ENCODE measurements at regions not wholly inside any gene's neighbourhood (a gene's known extent, or its start where the extent isn't known, plus 50 kb on each side); places are given as distances from the start of the nearest gene placed in this dataset.

DNA sequence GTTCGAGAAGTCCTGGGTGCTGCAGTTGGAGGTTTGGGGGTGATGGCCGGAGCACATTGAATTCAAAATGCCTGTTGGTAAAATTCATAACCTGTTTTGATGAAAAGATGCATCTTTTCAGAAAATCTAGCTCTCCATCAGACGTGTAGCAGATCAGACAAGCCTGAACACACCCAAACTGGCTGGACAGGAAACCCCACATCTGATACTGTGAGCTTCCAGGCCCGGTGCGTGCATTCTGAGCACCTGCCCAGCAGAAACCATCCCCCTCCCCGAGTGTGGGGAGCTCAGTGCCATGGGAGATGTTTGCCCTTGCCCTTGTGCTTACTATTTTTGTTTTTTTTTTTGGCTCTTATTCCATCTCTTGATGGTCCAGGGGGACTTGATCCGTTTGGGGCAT, 417.1 kb downstream of the TCERG1L start:
- TF ChIP-seq RAD21 (IDR thresholded peaks at IDR 0.05; ENCODE audit: low read length): no peak
- TF ChIP-seq, protein P1, sequence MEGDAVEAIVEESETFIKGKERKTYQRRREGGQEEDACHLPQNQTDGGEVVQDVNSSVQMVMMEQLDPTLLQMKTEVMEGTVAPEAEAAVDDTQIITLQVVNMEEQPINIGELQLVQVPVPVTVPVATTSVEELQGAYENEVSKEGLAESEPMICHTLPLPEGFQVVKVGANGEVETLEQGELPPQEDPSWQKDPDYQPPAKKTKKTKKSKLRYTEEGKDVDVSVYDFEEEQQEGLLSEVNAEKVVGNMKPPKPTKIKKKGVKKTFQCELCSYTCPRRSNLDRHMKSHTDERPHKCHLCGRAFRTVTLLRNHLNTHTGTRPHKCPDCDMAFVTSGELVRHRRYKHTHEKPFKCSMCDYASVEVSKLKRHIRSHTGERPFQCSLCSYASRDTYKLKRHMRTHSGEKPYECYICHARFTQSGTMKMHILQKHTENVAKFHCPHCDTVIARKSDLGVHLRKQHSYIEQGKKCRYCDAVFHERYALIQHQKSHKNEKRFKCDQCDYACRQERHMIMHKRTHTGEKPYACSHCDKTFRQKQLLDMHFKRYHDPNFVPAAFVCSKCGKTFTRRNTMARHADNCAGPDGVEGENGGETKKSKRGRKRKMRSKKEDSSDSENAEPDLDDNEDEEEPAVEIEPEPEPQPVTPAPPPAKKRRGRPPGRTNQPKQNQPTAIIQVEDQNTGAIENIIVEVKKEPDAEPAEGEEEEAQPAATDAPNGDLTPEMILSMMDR (conservative IDR thresholded peaks at IDR 0.05; ENCODE audit: low read depth, low read length): no peak
- no peak for TF ChIP-seq CEBPB (IDR thresholded peaks at IDR 0.05; ENCODE audit: low read depth, low read length)
- no peak for TF ChIP-seq MAFK (IDR thresholded peaks at IDR 0.05; ENCODE audit: low read depth, low read length)
- TF ChIP-seq POLR2A (IDR thresholded peaks at IDR 0.05; ENCODE audit: low read depth, low read length): no peak
- TF ChIP-seq MXI1 (IDR thresholded peaks at IDR 0.05; ENCODE audit: borderline replicate concordance, low read depth, low read length): no peak
- no peak for TF ChIP-seq MAZ (IDR thresholded peaks at IDR 0.05; ENCODE audit: borderline replicate concordance, low read depth, low read length)
- TF ChIP-seq, protein P2, sequence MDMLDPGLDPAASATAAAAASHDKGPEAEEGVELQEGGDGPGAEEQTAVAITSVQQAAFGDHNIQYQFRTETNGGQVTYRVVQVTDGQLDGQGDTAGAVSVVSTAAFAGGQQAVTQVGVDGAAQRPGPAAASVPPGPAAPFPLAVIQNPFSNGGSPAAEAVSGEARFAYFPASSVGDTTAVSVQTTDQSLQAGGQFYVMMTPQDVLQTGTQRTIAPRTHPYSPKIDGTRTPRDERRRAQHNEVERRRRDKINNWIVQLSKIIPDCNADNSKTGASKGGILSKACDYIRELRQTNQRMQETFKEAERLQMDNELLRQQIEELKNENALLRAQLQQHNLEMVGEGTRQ (IDR thresholded peaks at IDR 0.05; ENCODE audit: low read depth, low read length): no peak
- no peak for TF ChIP-seq RCOR1 (IDR thresholded peaks at IDR 0.05; ENCODE audit: insufficient replicate concordance, low read length)
- TF ChIP-seq SMC3 (IDR thresholded peaks at IDR 0.05; ENCODE audit: low read depth, low read length): no peak
- TF ChIP-seq FOS (IDR thresholded peaks at IDR 0.05; ENCODE audit: low read depth, low read length): no peak
- TF ChIP-seq CHD1 (IDR thresholded peaks at IDR 0.05; ENCODE audit: low read depth, low read length): no peak
- TF ChIP-seq BHLHE40 (IDR thresholded peaks at IDR 0.05; ENCODE audit: low read depth, low read length): no peak
- TF ChIP-seq, protein P3, sequence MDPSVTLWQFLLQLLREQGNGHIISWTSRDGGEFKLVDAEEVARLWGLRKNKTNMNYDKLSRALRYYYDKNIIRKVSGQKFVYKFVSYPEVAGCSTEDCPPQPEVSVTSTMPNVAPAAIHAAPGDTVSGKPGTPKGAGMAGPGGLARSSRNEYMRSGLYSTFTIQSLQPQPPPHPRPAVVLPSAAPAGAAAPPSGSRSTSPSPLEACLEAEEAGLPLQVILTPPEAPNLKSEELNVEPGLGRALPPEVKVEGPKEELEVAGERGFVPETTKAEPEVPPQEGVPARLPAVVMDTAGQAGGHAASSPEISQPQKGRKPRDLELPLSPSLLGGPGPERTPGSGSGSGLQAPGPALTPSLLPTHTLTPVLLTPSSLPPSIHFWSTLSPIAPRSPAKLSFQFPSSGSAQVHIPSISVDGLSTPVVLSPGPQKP (IDR thresholded peaks at IDR 0.05; ENCODE audit: borderline replicate concordance, low read depth, low read length): no peak
